Neuronal stem cell (in vitro differentiated cells): ENCODE measurements at regions not wholly inside any gene's neighbourhood (a gene's known extent, or its start where the extent isn't known, plus 50 kb on each side); places are given as distances from the start of the nearest gene placed in this dataset.

Experiments
- DNase-seq: peaks from one replicate; pipeline ENCODE4 v3.0.0-alpha.2; 2013; ENCODE audit warnings: low spot score
- H2AFZ ChIP-seq: one replicate; pipeline ENCODE4 v1.6.1; 2013; ENCODE audit warnings: mild to moderate bottlenecking, low read length, inconsistent platforms
- H2AK5ac ChIP-seq: 2 replicates; pipeline ENCODE4 v1.6.1; 2013; ENCODE audit warnings: low read depth, mild to moderate bottlenecking, inconsistent platforms, low read length, moderate library complexity, mixed read lengths
- H2BK120ac ChIP-seq: 2 replicates; pipeline ENCODE4 v1.6.1; 2013; ENCODE audit warnings: low read depth, mild to moderate bottlenecking, inconsistent platforms, low read length, moderate library complexity, mixed read lengths
- H2BK12ac ChIP-seq: one replicate; pipeline ENCODE4 v1.6.1; 2013; ENCODE audit warnings: low read length, inconsistent platforms
- H2BK15ac ChIP-seq: 2 replicates; pipeline ENCODE4 v1.6.1; 2013; ENCODE audit warnings: mild to moderate bottlenecking, low read length, inconsistent platforms, mixed read lengths
- H2BK5ac ChIP-seq: one replicate; pipeline ENCODE4 v1.6.1; 2013; ENCODE audit warnings: inconsistent platforms, mild to moderate bottlenecking, low read length, moderate library complexity
- H3K14ac ChIP-seq: one replicate; pipeline ENCODE4 v1.6.1; 2013; ENCODE audit warnings: low read length, inconsistent platforms
- H3K18ac ChIP-seq: 2 replicates; pipeline ENCODE4 v1.6.1; 2013; ENCODE audit warnings: low read length, inconsistent platforms
- H3K23ac ChIP-seq: 2 replicates; pipeline ENCODE4 v1.6.1; 2013; ENCODE audit warnings: low read depth, mild to moderate bottlenecking, mixed read lengths, low read length, inconsistent platforms; ENCODE audit not compliant: poor library complexity
- H3K27ac ChIP-seq: replicated peaks from 3 replicates; pipeline ENCODE4 v1.5.1; 2013; ENCODE audit warnings: low read length, inconsistent platforms
- H3K27me3 ChIP-seq, 3 experiments: 2 replicates each; pipeline ENCODE4 v1.6.1; 2013; ENCODE audit warnings: low read length in 3 of 3, mild to moderate bottlenecking in 2 of 3, inconsistent platforms in 1 of 3, low read depth in 1 of 3, mixed read lengths in 1 of 3, moderate library complexity in 1 of 3; ENCODE audit not compliant: control insufficient read depth in 3 of 3, insufficient read depth in 3 of 3
- H3K36me3 ChIP-seq, 2 donors: replicated peaks in 1 of 2; 2 replicates each; pipeline ENCODE4 v1.6.1; 2013; ENCODE audit warnings: low read length in 2 of 2; ENCODE audit not compliant: control insufficient read depth in 2 of 2, insufficient read depth in 2 of 2
- H3K4ac ChIP-seq: 2 replicates; pipeline ENCODE4 v1.6.1; 2013; ENCODE audit warnings: inconsistent platforms, mild to moderate bottlenecking, low read length, moderate library complexity
- H3K4me1 ChIP-seq, 2 donors: 1 replicate in 1 of 2; 2 replicates in 1 of 2; pipeline ENCODE4 v1.6.1; 2013; ENCODE audit warnings: low read length in 2 of 2, low read depth in 1 of 2; ENCODE audit not compliant: control insufficient read depth in 2 of 2, insufficient read depth in 1 of 2
- H3K4me2 ChIP-seq: one replicate; pipeline ENCODE4 v1.6.1; 2013; ENCODE audit warnings: mild to moderate bottlenecking, low read length, inconsistent platforms; ENCODE audit not compliant: insufficient read depth, poor library complexity, severe bottlenecking
- H3K4me3 ChIP-seq, 2 donors: 2 replicates each; pipeline ENCODE4 v1.5.1; 2013; ENCODE audit warnings: low read length in 2 of 2, mild to moderate bottlenecking in 2 of 2, inconsistent platforms in 1 of 2, moderate library complexity in 1 of 2
- H3K79me1 ChIP-seq: one replicate; pipeline ENCODE4 v1.6.1; 2013; ENCODE audit warnings: low read depth, mild to moderate bottlenecking, inconsistent platforms, low read length, moderate library complexity
- H3K9ac ChIP-seq: one replicate; pipeline ENCODE4 v1.6.1; 2013; ENCODE audit warnings: mild to moderate bottlenecking, low read depth, low read length, inconsistent platforms; ENCODE audit not compliant: poor library complexity
- H3K9me3 ChIP-seq, 2 donors: replicated peaks in 1 of 2; 2 replicates each; pipeline versions ENCODE3 to v1.6.1; 2013; ENCODE audit warnings: low read length in 2 of 2, mild to moderate bottlenecking in 2 of 2, inconsistent platforms in 1 of 2, low read depth in 1 of 2, mixed read lengths in 1 of 2, moderate library complexity in 1 of 2; ENCODE audit not compliant: control insufficient read depth in 2 of 2, insufficient read depth in 1 of 2
- H4K8ac ChIP-seq: one replicate; pipeline ENCODE4 v1.6.1; 2013; ENCODE audit warnings: low read depth, mild to moderate bottlenecking, inconsistent platforms, low read length, moderate library complexity
- H4K91ac ChIP-seq: one replicate; pipeline ENCODE4 v1.6.1; 2013; ENCODE audit warnings: low read length, low read depth, mild to moderate bottlenecking, inconsistent platforms; ENCODE audit not compliant: poor library complexity
- WGBS, 2 donors: extraction: QIAGEN DNeasy Blood & Tissue Kit; methylation state at CpG; one replicate each; pipeline ENCODE4 v1.1.7; 2013; ENCODE audit warnings: missing lambda C conversion rate in 2 of 2, mixed read lengths in 1 of 2; ENCODE audit not compliant: insufficient read length in 2 of 2, insufficient replicate concordance in 1 of 2; ENCODE audit errors: extremely low coverage in 2 of 2; 5-methylcytosine and 5-hydroxymethylcytosine counted together

DNA sequence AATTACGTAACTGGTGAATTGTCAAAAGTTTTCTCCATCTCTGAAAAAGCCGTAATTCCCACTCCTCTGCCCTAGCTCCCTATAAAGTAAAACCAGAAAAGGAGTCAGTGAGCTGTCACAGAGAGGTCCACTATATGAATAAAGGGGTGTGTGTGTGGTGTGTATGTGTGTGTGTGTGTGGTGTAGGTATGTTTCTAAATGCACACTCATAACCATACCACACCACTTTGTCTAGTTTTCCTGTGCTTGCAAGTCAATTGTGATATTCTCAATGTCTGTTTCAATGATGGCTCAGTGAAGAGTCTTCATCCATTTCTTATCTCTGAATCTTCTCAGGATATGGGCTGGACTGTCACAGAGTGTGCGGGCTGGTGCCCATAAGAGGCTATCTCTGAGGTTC, 54.8 kb upstream of the CCDC68 start:
- H3K14ac ChIP-seq: no peak overlapping the region
- no peak overlapping the region for H3K23ac ChIP-seq
- H2BK120ac ChIP-seq: no peak overlapping the region
- H3K27ac ChIP-seq: no peak overlapping the region
- DNase-seq: no peak
- H3K27me3 ChIP-seq: peaks cover 0 to 4% (median 0%) of the 10 kb centered on the region in 3 experiments
- H3K18ac ChIP-seq: no peak overlapping the region
- H2AFZ ChIP-seq: no peak overlapping the region
- H3K79me1 ChIP-seq: no peaks in the 10 kb centered on the region
- H3K4me1 ChIP-seq: no peaks in the 10 kb centered on the region
- no peak overlapping the region for H2AK5ac ChIP-seq
- no peak overlapping the region for H3K9ac ChIP-seq
- no peaks in the 10 kb centered on the region for H3K9me3 ChIP-seq
- no CpG with 5 or more reads among the region's 3 CpGs for WGBS, 2 donors
- no peak overlapping the region for H3K4me3 ChIP-seq
- H2BK15ac ChIP-seq: no peak overlapping the region
- no peaks in the 10 kb centered on the region for H3K36me3 ChIP-seq
- H4K91ac ChIP-seq: no peak overlapping the region
- H3K4ac ChIP-seq: no peak overlapping the region
- no peak overlapping the region for H2BK5ac ChIP-seq
- no peak overlapping the region for H4K8ac ChIP-seq
- H2BK12ac ChIP-seq: no peak overlapping the region
- no peak overlapping the region for H3K4me2 ChIP-seq

GRCh38 chr18:55013685-55014084, 54.4 kb upstream of the CCDC68 start:
- H3K4me2 ChIP-seq: no peak overlapping the region
- H3K4me1 ChIP-seq: no peaks in the 10 kb centered on the region
- H3K27ac ChIP-seq: no peak overlapping the region
- H3K27me3 ChIP-seq: peaks cover 0 to 4% (median 0%) of the 10 kb centered on the region in 3 experiments
- no peak overlapping the region for H4K8ac ChIP-seq
- H2AFZ ChIP-seq: no peak overlapping the region
- no peak overlapping the region for H2BK120ac ChIP-seq
- H3K14ac ChIP-seq: no peak overlapping the region
- H2BK5ac ChIP-seq: no peak overlapping the region
- H2BK12ac ChIP-seq: no peak overlapping the region
- no peaks in the 10 kb centered on the region for H3K9me3 ChIP-seq
- no peak overlapping the region for H3K4ac ChIP-seq
- H3K23ac ChIP-seq: no peak overlapping the region
- no peak overlapping the region for H2BK15ac ChIP-seq
- no peak for DNase-seq
- H3K18ac ChIP-seq: no peak overlapping the region
- no peak overlapping the region for H4K91ac ChIP-seq
- H3K79me1 ChIP-seq: no peaks in the 10 kb centered on the region
- H3K9ac ChIP-seq: no peak overlapping the region
- H3K36me3 ChIP-seq: no peaks in the 10 kb centered on the region
- no peak overlapping the region for H3K4me3 ChIP-seq
- no peak overlapping the region for H2AK5ac ChIP-seq

GRCh38 chr18:55013086-55013485, 53.8 kb upstream of the CCDC68 start:
- no peak overlapping the region for H2AK5ac ChIP-seq
- H2BK5ac ChIP-seq: no peak overlapping the region
- H3K9me3 ChIP-seq: no peaks in the 10 kb centered on the region
- H2BK120ac ChIP-seq: no peak overlapping the region
- no peak overlapping the region for H2BK12ac ChIP-seq
- WGBS, 2 donors: no CpG with 5 or more reads among the region's 3 CpGs
- no peak overlapping the region for H3K9ac ChIP-seq
- no peak overlapping the region for H4K91ac ChIP-seq
- H2AFZ ChIP-seq: no peak overlapping the region
- H3K4me1 ChIP-seq: no peaks in the 10 kb centered on the region
- H3K14ac ChIP-seq: no peak overlapping the region
- H3K4ac ChIP-seq: no peak overlapping the region
- no peak for DNase-seq
- peaks cover 0 to 4% (median 0%) of the 10 kb centered on the region in 3 experiments for H3K27me3 ChIP-seq
- H3K23ac ChIP-seq: no peak overlapping the region
- H3K36me3 ChIP-seq: no peaks in the 10 kb centered on the region
- H4K8ac ChIP-seq: no peak overlapping the region
- H3K18ac ChIP-seq: no peak overlapping the region
- H2BK15ac ChIP-seq: no peak overlapping the region
- no peak overlapping the region for H3K27ac ChIP-seq
- H3K4me2 ChIP-seq: no peak overlapping the region
- H3K79me1 ChIP-seq: no peaks in the 10 kb centered on the region
- no peak overlapping the region for H3K4me3 ChIP-seq

- Histone ChIP-seq H3K27me3 (peaks cover 0 to 4% (median 0%) of the 10 kb centered on the region in 3 experiments), H2AFZ (no peak overlapping the region), H3K9ac (no peak overlapping the region), H3K4me3 (no peak overlapping the region), H3K4me2 (no peak overlapping the region), H3K4me1 (no peaks in the 10 kb centered on the region), H4K91ac (no peak overlapping the region), H2BK120ac (no peak overlapping the region), H2BK12ac (no peak overlapping the region), H3K79me1 (no peaks in the 10 kb centered on the region), H3K14ac (no peak overlapping the region), H2AK5ac (no peak overlapping the region), H3K4ac (no peak overlapping the region), H3K18ac (no peak overlapping the region), H2BK15ac (no peak overlapping the region), H4K8ac (no peak overlapping the region), H3K9me3 (no peaks in the 10 kb centered on the region), H2BK5ac (no peak overlapping the region), H3K27ac (no peak overlapping the region), H3K23ac (no peak overlapping the region), H3K36me3 (no peaks in the 10 kb centered on the region)
- no peak for DNase-seq
- WGBS, 2 donors: no CpG with 5 or more reads among the region's 7 CpGs
These were observed 52.7 kb upstream of the CCDC68 start for GRCh38 chr18:55012008-55012407.
